Neural progenitor cell (in vitro differentiated cells): ENCODE measurements at regions not wholly inside any gene's neighbourhood (a gene's known extent, or its start where the extent isn't known, plus 50 kb on each side); places are given as distances from the start of the nearest gene placed in this dataset.

Experiments
- DNase-seq: peaks from one replicate; pipeline ENCODE4 v3.0.0-alpha.2; 2016; ENCODE audit warnings: low spot score
- H2AFZ ChIP-seq: fragments of 200-600 bp; sonication (generic); replicated peaks from 2 replicates; pipeline ENCODE4 v1.6.1; 2016; ENCODE audit warnings: antibody characterized with exemption
- H3F3A ChIP-seq: fragments of 200-600 bp; sonication (generic); 2 replicates; pipeline ENCODE4 v1.6.1; 2016; ENCODE audit warnings: antibody characterized with exemption, low read depth
- H3K27ac ChIP-seq: fragments of 200-600 bp; sonication (generic); 2 replicates; pipeline ENCODE4 v1.5.1; 2016; ENCODE audit warnings: mild to moderate bottlenecking
- H3K27me3 ChIP-seq: fragments of 200-600 bp; sonication (generic); 2 replicates; pipeline ENCODE4 v1.6.1; 2016; ENCODE audit warnings: mild to moderate bottlenecking, moderate library complexity
- H3K36me3 ChIP-seq: fragments of 200-600 bp; sonication (generic); 2 replicates; pipeline ENCODE4 v1.5.1; 2016
- H3K4me1 ChIP-seq: fragments of 200-600 bp; sonication (generic); 2 replicates; pipeline ENCODE4 v1.6.1; 2016; ENCODE audit warnings: mixed run types
- H3K4me2 ChIP-seq: fragments of 200-600 bp; sonication (generic); 2 replicates; pipeline ENCODE4 v1.6.1; 2016
- H3K4me3 ChIP-seq: fragments of 200-600 bp; sonication (generic); 2 replicates; pipeline ENCODE4 v1.5.1; 2016
- H3K79me2 ChIP-seq: fragments of 200-600 bp; sonication (generic); 2 replicates; pipeline ENCODE4 v1.6.1; 2016; ENCODE audit warnings: low read depth
- H3K9ac ChIP-seq: fragments of 200-600 bp; sonication (generic); 2 replicates; pipeline ENCODE4 v1.6.1; 2016
- H3K9me3 ChIP-seq: fragments of 200-600 bp; sonication (generic); 2 replicates; pipeline ENCODE4 v1.5.1; 2016; ENCODE audit warnings: low read depth
- H4K20me1 ChIP-seq: fragments of 200-600 bp; sonication (generic); 2 replicates; pipeline ENCODE4 v1.6.1; 2016; ENCODE audit warnings: low read depth
- H3K27ac Mint-ChIP-seq: 3 replicates; pipeline ENCODE4 v1.8.0; 2021; ENCODE audit warnings: mixed read lengths
- H3K27me3 Mint-ChIP-seq: 2 replicates; pipeline ENCODE4 v1.8.0; 2022; ENCODE audit warnings: low read depth, mild to moderate bottlenecking, inconsistent platforms, moderate library complexity, mixed read lengths; ENCODE audit not compliant: insufficient read depth
- H3K36me3 Mint-ChIP-seq: 3 replicates; pipeline ENCODE4 v1.8.0; 2021; ENCODE audit warnings: mixed read lengths
- H3K4me1 Mint-ChIP-seq: 3 replicates; pipeline ENCODE4 v1.8.0; 2021; ENCODE audit warnings: mixed read lengths
- H3K4me3 Mint-ChIP-seq: 3 replicates; pipeline ENCODE4 v1.8.0; 2021; ENCODE audit warnings: mild to moderate bottlenecking, moderate library complexity, mixed read lengths
- H3K9me3 Mint-ChIP-seq: 3 replicates; pipeline ENCODE4 v1.8.0; 2020; ENCODE audit warnings: mixed read lengths
- CTCF ChIP-seq: fragments of 200-600 bp; sonication (generic); IDR thresholded peaks from 2 replicates; pipeline ENCODE4 v1.5.1; 2017; ENCODE audit warnings: antibody characterized with exemption, mild to moderate bottlenecking
- EZH2 ChIP-seq: fragments of 200-600 bp; sonication (generic); IDR thresholded peaks from 2 replicates; pipeline ENCODE4 v1.6.1; 2017; ENCODE audit warnings: antibody characterized with exemption, mild to moderate bottlenecking, moderate library complexity
- EZH2phosphoT487 ChIP-seq: fragments of 200-600 bp; sonication (generic); IDR thresholded peaks from 2 replicates; pipeline ENCODE4 v1.6.1; 2017; ENCODE audit warnings: antibody characterized with exemption

GRCh38 chr1:221458447-221459156 lies 283.3 kb downstream of the DUSP10 start:
- no peaks in the 10 kb centered on the region for H3K27me3 ChIP-seq
- H3K4me3 ChIP-seq: no peak overlapping the region
- H3K4me3 Mint-ChIP-seq: no peak overlapping the region
- H3K4me2 ChIP-seq: no peak overlapping the region
- H3K4me1 Mint-ChIP-seq: peaks cover 6% of the 10 kb centered on the region
- TF ChIP-seq CTCF (no peak), EZH2 (no peak), EZH2phosphoT487 (no peak)
- H3K27me3 Mint-ChIP-seq: peaks cover 6% of the 10 kb centered on the region
- H3K27ac ChIP-seq: no peak overlapping the region
- no peaks in the 10 kb centered on the region for H3F3A ChIP-seq
- no peak overlapping the region for H3K9ac ChIP-seq
- no peaks in the 10 kb centered on the region for H3K4me1 ChIP-seq
- H2AFZ ChIP-seq: no peak overlapping the region
- no peak overlapping the region for H3K27ac Mint-ChIP-seq
- no peak for DNase-seq
- no peaks in the 10 kb centered on the region for H3K36me3 ChIP-seq
- H4K20me1 ChIP-seq: no peaks in the 10 kb centered on the region
- H3K9me3 Mint-ChIP-seq: no peaks in the 10 kb centered on the region
- no peaks in the 10 kb centered on the region for H3K9me3 ChIP-seq
- H3K79me2 ChIP-seq: no peaks in the 10 kb centered on the region
- no peaks in the 10 kb centered on the region for H3K36me3 Mint-ChIP-seq

- no peaks in the 10 kb centered on the region for H3K27me3 ChIP-seq
- H3F3A ChIP-seq: no peaks in the 10 kb centered on the region
- H3K79me2 ChIP-seq: no peaks in the 10 kb centered on the region
- peaks cover 6% of the 10 kb centered on the region for H3K27me3 Mint-ChIP-seq
- H3K36me3 ChIP-seq: no peaks in the 10 kb centered on the region
- no peaks in the 10 kb centered on the region for H3K4me1 ChIP-seq
- H3K36me3 Mint-ChIP-seq: no peaks in the 10 kb centered on the region
- H3K27ac ChIP-seq: no peak overlapping the region
- DNase-seq: no peak
- H3K4me1 Mint-ChIP-seq: peaks cover 6% of the 10 kb centered on the region
- H3K27ac Mint-ChIP-seq: no peak overlapping the region
- H3K9ac ChIP-seq: no peak overlapping the region
- H3K9me3 ChIP-seq: no peaks in the 10 kb centered on the region
- TF ChIP-seq CTCF (no peak), EZH2 (no peak), EZH2phosphoT487 (no peak)
- no peak overlapping the region for H2AFZ ChIP-seq
- no peak overlapping the region for H3K4me2 ChIP-seq
- no peaks in the 10 kb centered on the region for H4K20me1 ChIP-seq
- no peak overlapping the region for H3K4me3 Mint-ChIP-seq
- no peak overlapping the region for H3K4me3 ChIP-seq
- no peaks in the 10 kb centered on the region for H3K9me3 Mint-ChIP-seq
Measured at GRCh38 chr1:221459558-221459957, 282.3 kb downstream of the DUSP10 start.

- H3K9me3 Mint-ChIP-seq: no peaks in the 10 kb centered on the region
- peaks cover 6% of the 10 kb centered on the region for H3K4me1 Mint-ChIP-seq
- no peaks in the 10 kb centered on the region for H3K36me3 Mint-ChIP-seq
- H3K4me3 ChIP-seq: no peak overlapping the region
- no peak for DNase-seq
- H2AFZ ChIP-seq: no peak overlapping the region
- no peaks in the 10 kb centered on the region for H3K4me1 ChIP-seq
- H3K4me3 Mint-ChIP-seq: no peak overlapping the region
- no peak overlapping the region for H3K9ac ChIP-seq
- no peaks in the 10 kb centered on the region for H3F3A ChIP-seq
- no peaks in the 10 kb centered on the region for H3K36me3 ChIP-seq
- no peaks in the 10 kb centered on the region for H3K9me3 ChIP-seq
- H3K4me2 ChIP-seq: no peak overlapping the region
- no peaks in the 10 kb centered on the region for H3K27me3 ChIP-seq
- H3K79me2 ChIP-seq: no peaks in the 10 kb centered on the region
- H4K20me1 ChIP-seq: no peaks in the 10 kb centered on the region
- no peak for TF ChIP-seq EZH2phosphoT487
- no peak for TF ChIP-seq EZH2
- no peak for TF ChIP-seq CTCF
- peaks cover 6% of the 10 kb centered on the region for H3K27me3 Mint-ChIP-seq
- no peak overlapping the region for H3K27ac Mint-ChIP-seq
- H3K27ac ChIP-seq: no peak overlapping the region
Measured at GRCh38 chr1:221462345-221462744, 279.5 kb downstream of the DUSP10 start.
